Left lung (tissue), 4 donors: ENCODE measurements at regions not wholly inside any gene's neighbourhood (a gene's known extent, or its start where the extent isn't known, plus 50 kb on each side); places are given as distances from the start of the nearest gene placed in this dataset.

Experiments used
- ATAC-seq: fragments of 200-7000 bp; cut with Tn5 transposase; one replicate; pipeline ENCODE4 v1.9.1; 2020; ENCODE audit warnings: moderate library complexity
- DNase-seq, 4 donors: peaks; one replicate each; pipeline ENCODE4 v3.0.0-alpha.2; 2013 to 2020
- H3K27ac ChIP-seq, 2 donors: fragments of 200-600 bp; sonication (generic) in 1 of 2; one replicate each; pipeline versions ENCODE4 v1.5.0 to v1.8.0; 2020 to 2021
- H3K27me3 ChIP-seq, 2 donors: fragments of 200-600 bp; sonication (generic) in 1 of 2; one replicate each; pipeline versions ENCODE4 v1.5.0 to v1.8.0; 2020 to 2021
- H3K36me3 ChIP-seq, 2 donors: fragments of 200-600 bp; sonication (generic) in 1 of 2; one replicate each; pipeline versions ENCODE4 v1.5.0 to v1.8.0; 2020 to 2021
- H3K4me1 ChIP-seq, 2 donors: fragments of 200-600 bp; one replicate each; pipeline ENCODE4 v1.8.0; 2021
- H3K4me3 ChIP-seq, 2 donors: fragments of 200-600 bp; sonication (generic) in 1 of 2; one replicate each; pipeline versions ENCODE4 v1.5.0 to v1.8.0; 2020 to 2021; ENCODE audit warnings: mild to moderate bottlenecking in 1 of 2
- H3K9me3 ChIP-seq, 2 donors: fragments of 200-600 bp; sonication (generic) in 1 of 2; one replicate each; pipeline versions ENCODE4 v1.5.0 to v1.8.0; 2020 to 2021
- CTCF ChIP-seq, 2 donors: fragments of 200-600 bp; sonication (generic) in 1 of 2; IDR thresholded peaks; one replicate each; pipeline versions ENCODE4 v1.5.0 to v1.8.0; 2021; ENCODE audit warnings: antibody characterized with exemption in 2 of 2
- intact Hi-C, 2 donors: fragments of 100-400 bp; cut with DNase I; formaldehyde crosslinking; loops; one replicate each; pipeline versions ENCODE4 v1.11.2 to v1.14.2; 2022
- donor health status: DM: no; HTN: yes; CAD: no.
- donor health status: DM: no; HTN: no; CAD: no.

DNA sequence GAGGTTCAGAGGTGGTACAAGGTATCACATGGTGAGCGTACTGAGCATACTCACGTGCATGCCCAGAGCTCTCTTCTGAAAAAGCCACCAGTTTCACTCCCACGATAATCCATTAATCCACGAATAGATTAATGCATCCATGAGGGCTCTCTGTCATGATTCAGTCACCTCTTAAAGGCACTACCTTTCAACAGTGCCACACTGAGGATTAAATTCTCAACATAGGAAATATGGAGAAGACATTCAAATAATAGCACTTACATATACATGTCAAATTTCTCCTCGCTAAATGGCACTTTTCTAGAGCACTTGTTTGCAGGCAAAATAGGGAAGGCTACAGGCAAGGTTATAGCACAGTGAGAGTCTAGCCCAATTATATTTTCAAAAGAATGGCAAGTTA is 825.9 kb downstream of the TRIB2 start:
- H3K9me3 ChIP-seq: no peaks in the 10 kb centered on the region
- intact Hi-C loops: no loop called here
- H3K4me1 ChIP-seq: no peaks in the 10 kb centered on the region
- no peak overlapping the region for H3K27ac ChIP-seq
- TF ChIP-seq CTCF (IDR thresholded peaks at IDR 0.05): no peak
- DNase-seq (no peak), ATAC-seq (no peak)
- H3K4me3 ChIP-seq: no peak overlapping the region
- H3K36me3 ChIP-seq: no peaks in the 10 kb centered on the region
- H3K27me3 ChIP-seq: no peaks in the 10 kb centered on the region

- Histone ChIP-seq H3K27ac (no peak overlapping the region), H3K4me1 (no peaks in the 10 kb centered on the region), H3K36me3 (no peaks in the 10 kb centered on the region), H3K4me3 (no peak overlapping the region), H3K9me3 (no peaks in the 10 kb centered on the region), H3K27me3 (no peaks in the 10 kb centered on the region)
- ATAC-seq (no peak), DNase-seq (no peak)
- intact Hi-C loops: no loop called here
- TF ChIP-seq CTCF (IDR thresholded peaks at IDR 0.05): no peak
These were observed 826.8 kb downstream of the TRIB2 start for GRCh38 chr2:13543550-13543949.

- intact Hi-C loops: no loop called here
- no peaks in the 10 kb centered on the region for H3K27me3 ChIP-seq
- no peaks in the 10 kb centered on the region for H3K4me1 ChIP-seq
- no peak overlapping the region for H3K27ac ChIP-seq
- H3K9me3 ChIP-seq: no peaks in the 10 kb centered on the region
- DNase-seq: no peak
- no peak for TF ChIP-seq CTCF (IDR thresholded peaks at IDR 0.05)
- ATAC-seq: no peak
- H3K4me3 ChIP-seq: no peak overlapping the region
- H3K36me3 ChIP-seq: no peaks in the 10 kb centered on the region
These were observed 828.6 kb downstream of the TRIB2 start for GRCh38 chr2:13545320-13545719.

- Histone ChIP-seq H3K27ac (no peak overlapping the region), H3K27me3 (no peaks in the 10 kb centered on the region), H3K36me3 (no peaks in the 10 kb centered on the region), H3K4me3 (no peak overlapping the region), H3K4me1 (no peaks in the 10 kb centered on the region), H3K9me3 (no peaks in the 10 kb centered on the region)
- no peak for TF ChIP-seq CTCF (IDR thresholded peaks at IDR 0.05)
- intact Hi-C loops: no loop called here
- DNase-seq: no peak
- ATAC-seq: no peak
These were observed 829.4 kb downstream of the TRIB2 start for GRCh38 chr2:13546131-13546530.

DNA sequence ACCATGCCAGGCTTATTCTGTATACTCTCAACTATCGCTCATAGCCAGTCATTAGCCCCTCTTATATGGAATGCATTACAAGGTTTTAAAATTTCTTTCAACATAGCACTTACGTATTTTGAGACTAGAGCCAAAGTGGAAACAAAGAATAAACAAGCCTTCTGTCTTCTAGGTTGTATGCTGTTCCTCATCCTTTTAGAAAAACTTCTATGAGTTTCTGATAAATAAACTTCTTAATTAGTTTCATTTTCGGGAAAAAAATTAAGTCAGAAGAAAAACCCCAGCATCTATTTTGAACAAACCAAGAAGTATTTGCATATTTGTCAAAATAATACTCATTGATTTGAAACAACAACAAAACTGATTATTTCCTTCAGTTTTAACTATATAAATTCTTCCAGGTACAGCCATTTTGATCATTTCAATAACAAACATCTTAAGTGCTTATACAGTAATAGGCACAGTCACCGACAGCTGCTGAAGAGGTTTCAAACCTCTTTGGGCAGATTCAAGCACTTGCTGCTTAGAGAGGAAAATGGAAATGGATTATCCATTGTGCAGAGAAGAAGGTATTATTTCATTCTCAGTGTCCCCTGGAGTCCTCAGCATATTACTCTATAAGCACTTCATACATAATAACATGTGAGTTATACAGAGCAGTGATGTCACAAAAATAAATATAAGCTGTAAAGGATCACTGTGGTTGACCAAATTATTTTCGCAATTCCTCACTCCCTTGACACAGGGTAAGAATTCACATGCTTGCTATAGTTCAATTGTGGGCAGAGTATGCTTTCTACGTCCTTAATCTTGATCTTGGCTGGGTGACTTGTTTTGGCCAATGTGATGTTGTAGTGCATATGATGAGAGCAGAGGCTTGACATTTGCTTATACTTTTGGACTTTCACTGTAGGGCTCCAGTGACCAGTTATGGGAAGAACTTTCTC is 833.8 kb downstream of the TRIB2 start:
- H3K4me1 ChIP-seq: no peaks in the 10 kb centered on the region
- intact Hi-C loops: no loop called here
- no peak for TF ChIP-seq CTCF (IDR thresholded peaks at IDR 0.05)
- no peak overlapping the region for H3K4me3 ChIP-seq
- H3K27me3 ChIP-seq: no peaks in the 10 kb centered on the region
- no peak overlapping the region for H3K27ac ChIP-seq
- H3K9me3 ChIP-seq: no peaks in the 10 kb centered on the region
- ATAC-seq (no peak), DNase-seq (no peak)
- no peaks in the 10 kb centered on the region for H3K36me3 ChIP-seq
